NB4 (cell line): ENCODE measurements at regions not wholly inside any gene's neighbourhood (a gene's known extent, or its start where the extent isn't known, plus 50 kb on each side); places are given as distances from the start of the nearest gene placed in this dataset.

Experiments used
- MAX ChIP-seq: IDR thresholded peaks from 2 replicates; pipeline ENCODE4 v1.6.1; 2011; ENCODE audit warnings: low read depth, low read length
- POLR2A ChIP-seq: IDR thresholded peaks from 2 replicates; pipeline ENCODE4 v1.6.1; 2011; ENCODE audit warnings: mild to moderate bottlenecking; ENCODE audit not compliant: insufficient read length; ENCODE audit errors: extremely low read depth
- TF ChIP-seq, protein P1 (sequence below): IDR thresholded peaks from one replicate; pipeline ENCODE4 v1.5.1; 2012; ENCODE audit warnings: low read depth, low read length

GRCh38 chr16:80463751-80464495 is 76.9 kb upstream of the DYNLRB2 start:
- TF ChIP-seq, protein P1, sequence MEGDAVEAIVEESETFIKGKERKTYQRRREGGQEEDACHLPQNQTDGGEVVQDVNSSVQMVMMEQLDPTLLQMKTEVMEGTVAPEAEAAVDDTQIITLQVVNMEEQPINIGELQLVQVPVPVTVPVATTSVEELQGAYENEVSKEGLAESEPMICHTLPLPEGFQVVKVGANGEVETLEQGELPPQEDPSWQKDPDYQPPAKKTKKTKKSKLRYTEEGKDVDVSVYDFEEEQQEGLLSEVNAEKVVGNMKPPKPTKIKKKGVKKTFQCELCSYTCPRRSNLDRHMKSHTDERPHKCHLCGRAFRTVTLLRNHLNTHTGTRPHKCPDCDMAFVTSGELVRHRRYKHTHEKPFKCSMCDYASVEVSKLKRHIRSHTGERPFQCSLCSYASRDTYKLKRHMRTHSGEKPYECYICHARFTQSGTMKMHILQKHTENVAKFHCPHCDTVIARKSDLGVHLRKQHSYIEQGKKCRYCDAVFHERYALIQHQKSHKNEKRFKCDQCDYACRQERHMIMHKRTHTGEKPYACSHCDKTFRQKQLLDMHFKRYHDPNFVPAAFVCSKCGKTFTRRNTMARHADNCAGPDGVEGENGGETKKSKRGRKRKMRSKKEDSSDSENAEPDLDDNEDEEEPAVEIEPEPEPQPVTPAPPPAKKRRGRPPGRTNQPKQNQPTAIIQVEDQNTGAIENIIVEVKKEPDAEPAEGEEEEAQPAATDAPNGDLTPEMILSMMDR: no peak
- TF ChIP-seq POLR2A: no peak
- no peak for TF ChIP-seq MAX
